ENCODE measurements at regions not wholly inside any gene's neighbourhood (a gene's known extent, or its start where the extent isn't known, plus 50 kb on each side); places are given as distances from the start of the nearest gene placed in this dataset.

- no peak overlapping the region for H3K27ac ChIP-seq (ENCODE audit: low read depth in 1 of 2, low read length in 1 of 2)
- no peak overlapping the region for H3K4me3 ChIP-seq
- WGBS, 2 donors = 55 to 79% methylated on average over 3 of the region's 3 CpGs
- no peaks in the 10 kb centered on the region for H3K36me3 ChIP-seq (ENCODE audit: control insufficient read depth in 4 of 4, insufficient read depth in 4 of 4, low read length in 4 of 4)
- no peak overlapping the region for H3K9ac ChIP-seq (ENCODE audit: insufficient read depth in 1 of 2, low read length in 2 of 2)
- no peak for TF ChIP-seq CTCF (IDR thresholded peaks at IDR 0.05; ENCODE audit: control extremely low read depth, extremely low read depth)
- peaks cover 0 to 39% (median 12%) of the 10 kb centered on the region in 5 donors for H3K4me1 ChIP-seq (ENCODE audit: control insufficient read depth in 5 of 5, insufficient read depth in 5 of 5, low read length in 5 of 5)
- DNase-seq = no peak
- no peaks in the 10 kb centered on the region for H3K9me3 ChIP-seq (ENCODE audit: control insufficient read depth in 4 of 4, insufficient read depth in 3 of 4, low read length in 3 of 4)
- H3K27me3 ChIP-seq (ENCODE audit: control insufficient read depth in 3 of 3, insufficient read depth in 3 of 3, low read length in 2 of 3) = no peaks in the 10 kb centered on the region
- no peak for ATAC-seq (ENCODE audit: insufficient read depth, low FRiP score)
Measured at GRCh38 chr10:47164800-47165128, 135.2 kb upstream of the GDF10 start.

GRCh38 chr10:47165168-47165710 lies 134.8 kb upstream of the GDF10 start:
- H3K4me1 ChIP-seq (ENCODE audit: control insufficient read depth in 5 of 5, insufficient read depth in 5 of 5, low read length in 5 of 5) = peaks cover 0 to 34% (median 12%) of the 10 kb centered on the region in 5 donors
- H3K27me3 ChIP-seq (ENCODE audit: control insufficient read depth in 3 of 3, insufficient read depth in 3 of 3, low read length in 2 of 3) = no peaks in the 10 kb centered on the region
- ATAC-seq (ENCODE audit: insufficient read depth, low FRiP score) (no peak), DNase-seq (peak in 1 of 3 donors; percentile 44)
- H3K9ac ChIP-seq (ENCODE audit: insufficient read depth in 1 of 2, low read length in 2 of 2) = peak overlapping the region in 1 of 2 donors; percentile 63
- no peaks in the 10 kb centered on the region for H3K36me3 ChIP-seq (ENCODE audit: control insufficient read depth in 4 of 4, insufficient read depth in 4 of 4, low read length in 4 of 4)
- H3K4me3 ChIP-seq = no peak overlapping the region
- TF ChIP-seq CTCF (IDR thresholded peaks at IDR 0.05; ENCODE audit: control extremely low read depth, extremely low read depth) = no peak
- no peaks in the 10 kb centered on the region for H3K9me3 ChIP-seq (ENCODE audit: control insufficient read depth in 4 of 4, insufficient read depth in 3 of 4, low read length in 3 of 4)
- WGBS, 2 donors = 33 to 39% methylated on average over 7 of the region's 7 CpGs
- peak overlapping the region in 1 of 2 donors; percentile 57 for H3K27ac ChIP-seq (ENCODE audit: low read depth in 1 of 2, low read length in 1 of 2)

- H3K36me3 ChIP-seq (ENCODE audit: control insufficient read depth in 4 of 4, insufficient read depth in 4 of 4, low read length in 4 of 4) = no peaks in the 10 kb centered on the region
- no peaks in the 10 kb centered on the region for H3K27me3 ChIP-seq (ENCODE audit: control insufficient read depth in 3 of 3, insufficient read depth in 3 of 3, low read length in 2 of 3)
- ATAC-seq (ENCODE audit: insufficient read depth, low FRiP score) (peak; percentile 71), DNase-seq (peak; percentile 88 to 98 (median 94))
- peaks cover 0 to 30% (median 12%) of the 10 kb centered on the region in 5 donors for H3K4me1 ChIP-seq (ENCODE audit: control insufficient read depth in 5 of 5, insufficient read depth in 5 of 5, low read length in 5 of 5)
- TF ChIP-seq CTCF (IDR thresholded peaks at IDR 0.05; ENCODE audit: control extremely low read depth, extremely low read depth) = no peak
- no peaks in the 10 kb centered on the region for H3K9me3 ChIP-seq (ENCODE audit: control insufficient read depth in 4 of 4, insufficient read depth in 3 of 4, low read length in 3 of 4)
- 6 to 12% methylated on average over 26 of the region's 26 CpGs for WGBS, 2 donors
- H3K4me3 ChIP-seq = no peak overlapping the region
- H3K9ac ChIP-seq (ENCODE audit: insufficient read depth in 1 of 2, low read length in 2 of 2) = peak overlapping the region in 1 of 2 donors; percentile 63
- peak overlapping the region in 1 of 2 donors; percentile 57 for H3K27ac ChIP-seq (ENCODE audit: low read depth in 1 of 2, low read length in 1 of 2)
Measured at GRCh38 chr10:47165711-47166404, 134.1 kb upstream of the GDF10 start.
